ENCODE measurements at regions not wholly inside any gene's neighbourhood (a gene's known extent, or its start where the extent isn't known, plus 50 kb on each side); places are given as distances from the start of the nearest gene placed in this dataset.

DNA sequence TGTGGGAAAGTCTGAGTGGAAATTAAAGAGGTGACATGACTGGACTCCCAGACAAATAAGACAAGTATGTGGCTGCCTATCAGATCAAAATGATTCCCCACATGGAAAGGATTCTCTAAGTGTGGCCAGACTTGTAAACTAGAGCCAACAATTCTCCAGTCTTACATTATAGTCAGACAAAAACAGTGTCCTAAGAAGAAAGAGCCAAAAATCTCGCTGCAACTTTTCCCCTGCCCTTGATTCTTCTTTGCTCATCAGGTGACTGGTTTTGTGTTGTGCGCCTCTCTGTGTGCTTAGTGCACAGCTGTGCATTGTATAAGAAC lies 164.2 kb upstream of the TARS1 start:
- ATAC-seq (ENCODE audit: insufficient read depth, low read depth) = no peak
- TF ChIP-seq, protein P1, sequence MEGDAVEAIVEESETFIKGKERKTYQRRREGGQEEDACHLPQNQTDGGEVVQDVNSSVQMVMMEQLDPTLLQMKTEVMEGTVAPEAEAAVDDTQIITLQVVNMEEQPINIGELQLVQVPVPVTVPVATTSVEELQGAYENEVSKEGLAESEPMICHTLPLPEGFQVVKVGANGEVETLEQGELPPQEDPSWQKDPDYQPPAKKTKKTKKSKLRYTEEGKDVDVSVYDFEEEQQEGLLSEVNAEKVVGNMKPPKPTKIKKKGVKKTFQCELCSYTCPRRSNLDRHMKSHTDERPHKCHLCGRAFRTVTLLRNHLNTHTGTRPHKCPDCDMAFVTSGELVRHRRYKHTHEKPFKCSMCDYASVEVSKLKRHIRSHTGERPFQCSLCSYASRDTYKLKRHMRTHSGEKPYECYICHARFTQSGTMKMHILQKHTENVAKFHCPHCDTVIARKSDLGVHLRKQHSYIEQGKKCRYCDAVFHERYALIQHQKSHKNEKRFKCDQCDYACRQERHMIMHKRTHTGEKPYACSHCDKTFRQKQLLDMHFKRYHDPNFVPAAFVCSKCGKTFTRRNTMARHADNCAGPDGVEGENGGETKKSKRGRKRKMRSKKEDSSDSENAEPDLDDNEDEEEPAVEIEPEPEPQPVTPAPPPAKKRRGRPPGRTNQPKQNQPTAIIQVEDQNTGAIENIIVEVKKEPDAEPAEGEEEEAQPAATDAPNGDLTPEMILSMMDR (IDR thresholded peaks at IDR 0.05; ENCODE audit: borderline replicate concordance, extremely low read depth, low read length, poor library complexity, severe bottlenecking) = no peak
- TF ChIP-seq EZH2 (IDR thresholded peaks at IDR 0.05; ENCODE audit: borderline replicate concordance, low read depth, low read length, severe bottlenecking) = no peak
- Histone ChIP-seq H3K4me3 (ENCODE audit: low read depth in 1 of 2, low read length in 2 of 2) (no peak overlapping the region), H4K20me1 (ENCODE audit: insufficient read depth, low read length) (no peaks in the 10 kb centered on the region), H3K9me3 (ENCODE audit: insufficient read depth, low read length, severe bottlenecking) (no peaks in the 10 kb centered on the region), H3K4me2 (ENCODE audit: insufficient read depth, low read length) (no peak overlapping the region), H3K27ac (ENCODE audit: low read length) (no peak overlapping the region), H3K9ac (ENCODE audit: low read depth, low read length) (no peak overlapping the region), H3K4me1 (ENCODE audit: insufficient read depth, low read length) (no peaks in the 10 kb centered on the region), H3K36me3 (ENCODE audit: insufficient read depth, low read length) (no peaks in the 10 kb centered on the region), H2AFZ (ENCODE audit: low read depth, low read length) (no peak overlapping the region), H3K27me3 (ENCODE audit: insufficient read depth, low read length, poor library complexity) (no peaks in the 10 kb centered on the region), H3K79me2 (ENCODE audit: insufficient read depth, low read length) (no peaks in the 10 kb centered on the region)
- no peak for DNase-seq

DNA sequence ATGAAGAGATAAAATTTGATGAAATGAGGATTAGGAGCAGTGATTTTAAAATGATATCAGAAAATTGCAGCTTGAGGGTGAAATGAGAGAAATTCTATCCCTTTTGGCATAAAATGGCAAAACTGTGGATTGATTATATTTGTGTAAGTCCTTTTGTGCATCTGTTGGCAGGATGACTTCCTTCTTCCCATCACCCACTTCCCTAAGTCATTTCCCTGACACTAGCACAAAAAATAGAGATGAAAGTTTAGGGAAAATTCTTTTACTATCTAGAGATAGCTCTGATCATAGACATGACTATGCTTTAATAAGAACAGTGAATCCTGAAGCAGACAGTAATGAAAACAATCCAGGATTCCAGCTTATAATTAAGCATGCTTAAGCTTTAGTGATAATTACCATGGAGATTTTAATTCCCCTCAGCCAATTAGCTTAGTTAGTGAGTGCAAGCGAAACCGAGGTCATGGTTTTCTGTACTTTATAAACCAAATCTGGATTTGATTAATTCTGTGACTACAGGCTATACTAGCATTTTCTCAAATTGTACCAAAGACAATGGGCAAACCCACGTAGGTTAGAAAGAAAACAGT lies 163.6 kb upstream of the TARS1 start:
- Histone ChIP-seq H3K36me3 (ENCODE audit: insufficient read depth, low read length) (no peaks in the 10 kb centered on the region), H3K27me3 (ENCODE audit: insufficient read depth, low read length, poor library complexity) (no peaks in the 10 kb centered on the region), H3K79me2 (ENCODE audit: insufficient read depth, low read length) (no peaks in the 10 kb centered on the region), H4K20me1 (ENCODE audit: insufficient read depth, low read length) (no peaks in the 10 kb centered on the region), H3K4me3 (ENCODE audit: low read depth in 1 of 2, low read length in 2 of 2) (no peak overlapping the region), H3K4me2 (ENCODE audit: insufficient read depth, low read length) (no peak overlapping the region), H3K4me1 (ENCODE audit: insufficient read depth, low read length) (no peaks in the 10 kb centered on the region), H2AFZ (ENCODE audit: low read depth, low read length) (no peak overlapping the region), H3K27ac (ENCODE audit: low read length) (no peak overlapping the region), H3K9ac (ENCODE audit: low read depth, low read length) (no peak overlapping the region), H3K9me3 (ENCODE audit: insufficient read depth, low read length, severe bottlenecking) (no peaks in the 10 kb centered on the region)
- no peak for TF ChIP-seq EZH2 (IDR thresholded peaks at IDR 0.05; ENCODE audit: borderline replicate concordance, low read depth, low read length, severe bottlenecking)
- TF ChIP-seq, protein P1 (IDR thresholded peaks at IDR 0.05; ENCODE audit: borderline replicate concordance, extremely low read depth, low read length, poor library complexity, severe bottlenecking) = no peak
- DNase-seq (no peak), ATAC-seq (ENCODE audit: insufficient read depth, low read depth) (no peak)

DNA sequence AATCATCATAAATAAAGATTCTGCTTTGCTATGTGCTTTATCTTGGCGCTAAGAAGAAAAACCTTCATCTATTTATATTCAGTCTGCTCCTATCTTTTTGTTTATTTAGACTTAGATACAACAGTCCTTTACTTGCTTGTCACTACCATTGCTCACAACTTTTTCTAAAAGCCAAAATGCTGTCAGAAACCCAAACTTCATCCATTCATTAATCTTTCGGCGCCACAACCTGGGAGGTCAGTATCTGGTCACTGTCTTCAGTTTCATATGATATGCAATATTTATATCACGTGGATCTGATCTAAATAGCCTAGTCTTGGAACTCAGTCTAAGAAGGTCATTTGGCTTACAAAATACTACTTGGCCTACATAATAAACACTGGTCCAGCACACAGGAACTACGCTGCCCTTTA lies 159.3 kb upstream of the TARS1 start:
- TF ChIP-seq, protein P1 (IDR thresholded peaks at IDR 0.05; ENCODE audit: borderline replicate concordance, extremely low read depth, low read length, poor library complexity, severe bottlenecking) = no peak
- TF ChIP-seq EZH2 (IDR thresholded peaks at IDR 0.05; ENCODE audit: borderline replicate concordance, low read depth, low read length, severe bottlenecking) = no peak
- DNase-seq (no peak), ATAC-seq (ENCODE audit: insufficient read depth, low read depth) (no peak)
- no peaks in the 10 kb centered on the region for H3K4me1 ChIP-seq (ENCODE audit: insufficient read depth, low read length)
- no peaks in the 10 kb centered on the region for H3K27me3 ChIP-seq (ENCODE audit: insufficient read depth, low read length, poor library complexity)
- H3K27ac ChIP-seq (ENCODE audit: low read length) = no peak overlapping the region
- no peaks in the 10 kb centered on the region for H3K79me2 ChIP-seq (ENCODE audit: insufficient read depth, low read length)
- no peaks in the 10 kb centered on the region for H3K9me3 ChIP-seq (ENCODE audit: insufficient read depth, low read length, severe bottlenecking)
- H3K9ac ChIP-seq (ENCODE audit: low read depth, low read length) = no peak overlapping the region
- H3K4me3 ChIP-seq (ENCODE audit: low read depth in 1 of 2, low read length in 2 of 2) = no peak overlapping the region
- no peak overlapping the region for H3K4me2 ChIP-seq (ENCODE audit: insufficient read depth, low read length)
- H4K20me1 ChIP-seq (ENCODE audit: insufficient read depth, low read length) = no peaks in the 10 kb centered on the region
- no peaks in the 10 kb centered on the region for H3K36me3 ChIP-seq (ENCODE audit: insufficient read depth, low read length)
- H2AFZ ChIP-seq (ENCODE audit: low read depth, low read length) = no peak overlapping the region

DNA sequence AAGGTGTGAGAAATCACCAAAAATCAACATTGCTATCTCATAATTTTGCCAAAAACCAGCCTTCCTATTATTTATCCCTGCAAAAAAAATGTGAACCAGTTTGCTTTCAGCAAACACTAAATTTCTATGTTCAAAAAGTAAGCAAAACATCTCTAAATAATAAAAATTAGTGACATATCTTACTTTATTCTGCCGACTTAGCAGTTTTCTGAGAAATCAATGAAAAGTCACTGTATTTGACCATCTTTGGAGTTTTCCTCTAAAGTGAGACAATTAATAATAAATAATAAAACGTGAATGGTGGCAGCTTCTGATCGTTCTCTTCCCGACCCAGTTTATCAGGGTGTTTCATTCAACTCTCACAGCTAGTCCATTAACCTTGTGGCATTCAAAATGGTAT lies 158.6 kb upstream of the TARS1 start:
- Histone ChIP-seq H3K4me3 (ENCODE audit: low read depth in 1 of 2, low read length in 2 of 2) (no peak overlapping the region), H3K4me2 (ENCODE audit: insufficient read depth, low read length) (no peak overlapping the region), H3K79me2 (ENCODE audit: insufficient read depth, low read length) (no peaks in the 10 kb centered on the region), H2AFZ (ENCODE audit: low read depth, low read length) (no peak overlapping the region), H3K27ac (ENCODE audit: low read length) (no peak overlapping the region), H3K9ac (ENCODE audit: low read depth, low read length) (no peak overlapping the region), H3K36me3 (ENCODE audit: insufficient read depth, low read length) (no peaks in the 10 kb centered on the region), H3K9me3 (ENCODE audit: insufficient read depth, low read length, severe bottlenecking) (no peaks in the 10 kb centered on the region), H4K20me1 (ENCODE audit: insufficient read depth, low read length) (no peaks in the 10 kb centered on the region), H3K4me1 (ENCODE audit: insufficient read depth, low read length) (no peaks in the 10 kb centered on the region), H3K27me3 (ENCODE audit: insufficient read depth, low read length, poor library complexity) (no peaks in the 10 kb centered on the region)
- TF ChIP-seq, protein P1 (IDR thresholded peaks at IDR 0.05; ENCODE audit: borderline replicate concordance, extremely low read depth, low read length, poor library complexity, severe bottlenecking) = no peak
- no peak for TF ChIP-seq EZH2 (IDR thresholded peaks at IDR 0.05; ENCODE audit: borderline replicate concordance, low read depth, low read length, severe bottlenecking)
- ATAC-seq (ENCODE audit: insufficient read depth, low read depth) (no peak), DNase-seq (no peak)
